ENCODE measurements at regions not wholly inside any gene's neighbourhood (a gene's known extent, or its start where the extent isn't known, plus 50 kb on each side); places are given as distances from the start of the nearest gene placed in this dataset.
"Not testable (repeated sequence)": the region's sequence is repeated elsewhere in the genome, so short reads cannot be mapped to it uniquely, and the experiment has no call there.

DNA sequence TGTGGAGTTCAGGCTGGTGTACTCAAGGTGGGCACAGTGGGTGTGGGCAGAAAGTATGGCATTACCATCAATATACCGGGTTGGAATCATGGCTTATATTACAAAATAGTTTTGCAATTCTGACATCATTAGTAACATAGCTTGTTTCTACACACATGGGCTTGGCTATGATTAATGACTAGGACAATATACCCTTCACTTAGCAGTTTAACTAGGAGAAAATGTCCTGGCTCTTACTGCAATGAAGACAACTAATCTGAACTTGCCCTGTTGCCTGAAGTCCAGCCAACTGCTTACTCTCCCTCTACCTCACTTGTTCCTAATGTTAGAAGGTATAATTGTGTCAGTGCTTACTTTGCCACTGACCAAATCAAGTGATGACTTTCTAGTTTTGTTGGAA lies 612.5 kb downstream of the EFNA5 start:
- no peak for DNase-seq

DNA sequence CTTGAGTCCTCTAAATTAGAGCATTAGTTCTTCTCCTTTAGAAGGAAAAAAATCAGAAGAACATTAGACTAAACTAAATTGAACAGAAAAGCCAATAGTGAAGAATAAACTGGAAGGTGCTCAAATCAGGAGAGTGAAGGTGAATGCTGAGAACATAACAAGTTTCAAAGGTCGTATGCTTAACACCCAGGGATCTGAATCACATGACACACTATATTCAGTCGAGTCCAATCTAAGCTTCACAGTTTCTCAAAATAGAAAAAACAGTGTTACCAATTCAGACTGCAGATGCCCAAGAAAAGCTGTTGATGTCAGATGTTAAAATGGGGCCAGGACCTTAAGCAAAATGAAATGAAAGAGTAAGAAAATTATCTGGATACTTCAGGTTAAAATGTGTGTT lies 614.5 kb downstream of the EFNA5 start:
- DNase-seq = no peak

- no peak for DNase-seq
Observed at GRCh38 chr5:107047048-107047447, 623.7 kb downstream of the EFNA5 start.

- no peak for DNase-seq
Observed at GRCh38 chr5:107043665-107044064, 627.1 kb downstream of the EFNA5 start.

GRCh38 chr5:107040907-107041306 lies 629.8 kb downstream of the EFNA5 start:
- DNase-seq = no peak

GRCh38 chr5:107032629-107033028 lies 638.1 kb downstream of the EFNA5 start:
- no peak for DNase-seq

- no peak for DNase-seq
Observed at GRCh38 chr5:107028938-107029337, 641.8 kb downstream of the EFNA5 start.

GRCh38 chr5:107025712-107026497 lies 644.8 kb downstream of the EFNA5 start:
- DNase-seq = no peak

DNA sequence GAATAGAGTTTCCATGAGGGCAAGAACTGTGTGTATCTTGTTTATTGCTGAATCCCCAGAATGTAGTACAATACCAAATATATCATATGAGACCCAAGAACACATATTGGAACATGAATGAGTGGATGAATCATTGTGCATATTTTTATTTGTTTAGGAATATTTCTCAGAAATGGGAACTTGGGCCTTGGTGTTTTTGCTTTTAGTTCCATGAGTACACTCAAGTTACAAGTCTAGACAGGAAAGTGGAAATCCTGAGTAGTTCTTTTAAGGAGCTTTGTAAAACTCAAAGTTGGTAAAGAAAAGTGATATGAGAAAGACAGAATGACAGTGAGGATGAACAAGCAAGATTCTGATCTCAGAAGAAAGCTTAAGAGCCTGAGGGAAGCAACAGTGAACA lies 647.0 kb downstream of the EFNA5 start:
- no peak for DNase-seq

DNA sequence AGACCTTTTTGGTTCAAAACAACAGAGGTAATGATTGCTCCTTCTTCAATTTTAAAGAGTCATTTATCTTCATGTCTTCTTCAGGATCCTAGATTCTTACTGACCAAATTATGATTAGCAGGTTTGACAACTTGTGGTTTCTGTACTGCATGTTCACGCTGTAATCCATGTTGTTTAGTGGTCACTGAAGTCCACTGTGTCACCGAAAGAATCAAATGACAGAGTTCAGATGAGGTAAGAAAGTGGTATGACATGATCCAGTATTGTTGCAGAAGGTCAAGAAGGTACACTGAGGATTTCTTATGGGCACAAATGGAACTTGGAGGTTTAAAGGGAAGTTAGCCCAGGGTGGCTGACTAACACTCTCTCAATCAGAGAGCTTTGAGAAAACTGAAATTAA lies 649.2 kb downstream of the EFNA5 start:
- DNase-seq = no peak

- no peak for DNase-seq
Observed at GRCh38 chr5:107020626-107021025, 650.1 kb downstream of the EFNA5 start.

GRCh38 chr5:107017616-107018015 lies 653.1 kb downstream of the EFNA5 start:
- no peak for DNase-seq

DNA sequence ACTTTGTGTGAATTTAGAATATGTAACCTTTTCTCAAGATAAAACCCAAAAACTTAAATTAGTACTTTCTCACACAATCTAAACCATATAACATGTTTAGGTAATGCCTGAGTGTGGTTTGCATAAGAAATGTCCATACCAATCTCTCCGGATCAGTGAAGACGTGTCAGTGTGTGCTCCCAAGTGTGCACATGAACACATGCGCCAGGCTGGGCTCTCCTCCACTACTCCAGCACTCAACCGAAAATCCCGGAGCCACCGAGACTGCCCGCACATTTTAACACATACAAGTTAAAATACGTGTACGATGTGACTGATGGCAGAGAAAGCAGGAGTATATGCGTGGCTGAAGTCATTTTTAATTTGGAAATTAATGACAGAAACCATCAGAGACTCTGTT lies 658.4 kb downstream of the EFNA5 start:
- no peak for DNase-seq

DNA sequence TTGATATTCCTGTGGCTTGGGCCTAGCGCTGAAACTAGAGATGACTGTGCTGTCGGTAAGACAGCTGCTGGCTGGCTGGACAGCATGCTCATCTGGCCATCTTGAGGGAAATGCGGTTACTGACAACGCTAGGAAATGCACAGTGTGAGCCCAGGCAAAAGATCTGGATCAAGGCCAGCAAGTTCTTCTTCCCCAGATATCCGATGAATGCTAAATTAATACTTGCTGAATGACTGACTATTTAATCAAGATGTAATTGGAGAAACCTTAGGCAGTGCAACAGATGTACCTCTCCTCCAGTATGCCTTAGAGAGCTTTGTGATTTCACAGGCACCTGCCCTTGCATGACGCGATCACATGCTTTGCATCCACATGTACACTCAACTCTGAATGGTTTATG lies 659.1 kb downstream of the EFNA5 start:
- peak; percentile 12 for DNase-seq

DNA sequence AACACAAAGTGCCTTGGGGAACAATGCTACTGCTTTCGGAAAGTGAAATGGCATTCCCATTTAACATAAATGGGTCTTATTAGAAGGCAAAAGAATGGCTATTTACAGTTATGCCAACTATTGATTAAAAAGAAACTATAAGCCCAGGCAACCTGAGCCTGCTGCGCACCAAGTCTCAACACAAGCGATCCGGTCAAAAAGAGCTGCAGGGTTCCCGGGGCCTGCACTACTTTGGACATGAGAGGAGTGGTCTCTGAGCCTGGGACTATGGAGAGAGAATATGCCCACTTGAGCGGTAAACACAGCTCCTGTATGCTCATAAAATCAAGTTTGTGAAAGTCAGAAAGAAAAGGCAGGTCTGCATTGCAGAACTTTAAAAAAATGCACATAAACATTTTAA lies 660.7 kb downstream of the EFNA5 start:
- DNase-seq = no peak

DNA sequence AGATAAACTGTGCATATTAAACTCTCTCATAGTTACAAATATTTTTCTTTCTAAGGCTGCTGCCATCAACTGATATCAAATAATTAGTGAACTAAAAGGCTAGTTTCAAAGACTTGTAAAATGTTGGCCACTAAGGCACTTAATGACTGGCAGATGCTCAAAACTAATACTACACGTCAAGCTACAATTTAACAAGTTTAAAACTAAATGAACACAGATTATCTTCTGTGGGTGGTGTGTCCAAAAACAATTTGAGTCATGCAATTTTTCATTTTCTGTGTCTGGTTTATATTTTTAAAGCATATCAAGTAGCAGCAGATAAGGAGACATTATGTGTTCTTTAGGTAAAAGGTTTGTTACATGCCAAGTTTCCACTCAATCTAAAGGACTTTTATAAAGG lies 665.1 kb downstream of the EFNA5 start:
- no peak for DNase-seq

DNA sequence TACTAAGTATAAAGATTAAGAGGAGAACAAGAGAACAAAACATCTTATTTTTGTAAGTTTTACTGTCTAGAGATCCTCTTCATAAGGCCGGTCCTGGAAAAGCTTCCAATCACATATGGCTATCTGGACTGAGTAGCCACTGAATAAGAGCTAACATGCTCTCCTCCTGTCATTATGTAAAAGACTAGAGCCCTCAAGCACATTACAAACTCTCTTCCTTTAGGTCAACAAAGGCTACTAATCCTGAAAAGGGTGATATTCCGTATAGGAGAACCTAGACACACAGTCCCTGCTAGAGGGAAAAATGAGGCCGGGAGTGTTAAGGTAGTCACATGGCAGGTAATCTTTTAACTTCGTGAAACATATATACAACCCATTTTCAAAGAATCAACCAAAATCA lies 665.6 kb downstream of the EFNA5 start:
- DNase-seq = no peak

- DNase-seq = no peak
Observed at GRCh38 chr5:107002115-107002514, 668.6 kb downstream of the EFNA5 start.

GRCh38 chr5:106999506-106999905 lies 671.2 kb downstream of the EFNA5 start:
- not testable (repeated sequence) for DNase-seq

DNA sequence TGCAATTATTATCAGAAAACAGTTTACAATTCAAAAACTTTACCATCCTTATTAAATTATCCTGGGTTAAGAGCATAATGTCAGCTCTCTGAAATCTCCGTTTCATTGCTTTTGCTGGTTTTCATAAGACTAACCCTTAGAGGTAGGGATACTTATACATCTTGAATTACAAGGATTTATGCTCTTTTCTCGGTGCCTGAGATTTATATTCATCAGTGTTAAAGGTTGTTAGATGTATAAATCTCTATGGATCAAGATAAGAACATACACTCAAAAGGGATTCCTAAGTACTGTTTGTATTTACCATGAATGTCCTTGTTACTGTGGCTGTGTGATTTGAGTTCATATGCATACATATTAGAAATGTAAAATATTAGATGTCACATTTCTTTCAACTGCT lies 684.7 kb downstream of the EFNA5 start:
- no peak for DNase-seq

DNA sequence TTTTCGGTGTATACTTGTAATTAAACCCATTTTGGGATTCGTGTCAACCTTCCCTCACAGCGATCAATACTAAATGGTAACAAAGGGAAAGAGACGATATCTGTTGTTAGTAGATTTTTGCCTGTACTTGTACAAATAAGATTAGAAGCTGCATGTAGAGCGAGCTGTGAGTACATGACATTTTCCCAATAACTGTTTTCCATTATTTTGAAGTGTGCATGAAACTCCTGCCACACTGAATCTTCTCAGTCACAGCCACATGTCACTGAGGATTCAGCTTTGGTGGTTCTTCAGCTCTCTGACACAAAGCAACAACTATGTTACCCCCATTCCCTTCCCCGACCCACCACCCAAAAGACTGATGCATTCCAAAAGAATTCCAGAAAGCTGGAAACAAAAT lies 685.6 kb downstream of the EFNA5 start:
- DNase-seq = no peak

GRCh38 chr5:106979178-106979577 lies 691.6 kb downstream of the EFNA5 start:
- not testable (repeated sequence) for DNase-seq

- DNase-seq = not testable (repeated sequence)
Observed at GRCh38 chr5:106978582-106979165, 692.1 kb downstream of the EFNA5 start.

DNA sequence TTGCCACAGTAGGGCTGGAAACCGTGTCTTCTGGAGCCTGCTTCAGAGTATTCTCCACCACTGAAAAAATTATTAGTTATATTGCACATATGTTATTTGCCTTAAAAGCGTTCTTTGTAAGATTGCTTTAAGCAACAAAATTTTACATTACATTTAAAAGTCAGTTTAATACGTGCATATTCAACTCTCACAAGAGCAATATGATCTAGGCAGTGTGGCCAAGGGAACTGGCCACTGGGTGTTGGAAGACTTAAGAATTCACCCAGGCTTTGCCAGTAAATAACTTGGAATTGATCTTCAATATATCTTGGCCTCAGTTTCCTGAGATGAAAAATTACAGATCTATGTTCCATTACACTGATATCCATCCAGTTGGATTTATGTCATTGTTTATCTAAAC lies 694.4 kb downstream of the EFNA5 start:
- no peak for DNase-seq

DNA sequence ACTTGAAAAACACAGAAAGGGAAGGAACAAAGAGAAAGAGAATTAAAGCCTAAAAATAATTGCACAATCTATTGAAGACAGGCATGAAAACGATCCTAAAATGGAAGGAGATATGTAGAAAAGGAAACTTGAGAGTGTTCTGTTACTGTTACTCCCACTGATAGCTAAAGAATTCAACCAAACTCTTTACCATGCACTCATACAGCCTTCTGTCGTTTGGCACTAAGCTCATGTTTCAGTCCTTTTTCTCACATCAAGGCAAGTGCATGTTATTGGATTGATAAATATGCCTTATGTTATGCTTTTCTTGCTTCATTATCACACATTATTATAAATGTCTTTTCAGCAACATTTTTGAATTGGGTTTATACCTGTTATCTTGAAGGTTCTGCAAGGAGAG lies 696.5 kb downstream of the EFNA5 start:
- no peak for DNase-seq
